Suprapubic skin (tissue), 4 donors: ENCODE measurements at regions not wholly inside any gene's neighbourhood (a gene's known extent, or its start where the extent isn't known, plus 50 kb on each side); places are given as distances from the start of the nearest gene placed in this dataset.

Experiments
- DNase-seq, 2 donors: peaks; one replicate each; pipeline ENCODE4 v3.0.0-alpha.2; 2019; ENCODE audit warnings: low spot score in 2 of 2
- H3K27ac ChIP-seq: fragments of 200-600 bp; sonication (generic); one replicate; pipeline ENCODE4 v1.5.1; 2019
- H3K27me3 ChIP-seq: fragments of 200-600 bp; sonication (generic); one replicate; pipeline ENCODE4 v1.5.1; 2019
- H3K36me3 ChIP-seq: fragments of 200-600 bp; sonication (generic); one replicate; pipeline ENCODE4 v1.5.1; 2019
- H3K4me1 ChIP-seq: fragments of 200-600 bp; sonication (generic); one replicate; pipeline ENCODE4 v1.5.1; 2019
- H3K4me3 ChIP-seq: fragments of 200-600 bp; sonication (generic); one replicate; pipeline ENCODE4 v1.5.1; 2019; ENCODE audit warnings: mild to moderate bottlenecking
- H3K9me3 ChIP-seq: fragments of 200-600 bp; sonication (generic); one replicate; pipeline ENCODE4 v1.5.1; 2019
- CTCF ChIP-seq, 2 donors: fragments of 200-600 bp in 1 of 2; fragments of 450-650 bp in 1 of 2; sonication (generic) in 1 of 2; IDR thresholded peaks; one replicate each; pipeline ENCODE4 v1.5.1; 2016 to 2019; ENCODE audit warnings: antibody characterized with exemption in 2 of 2, mild to moderate bottlenecking in 1 of 2, moderate library complexity in 1 of 2
- EP300 ChIP-seq: sonication (generic); formaldehyde crosslinking; IDR thresholded peaks from one replicate; pipeline ENCODE4 v1.6.1; 2017; ENCODE audit warnings: antibody characterized with exemption
- POLR2A ChIP-seq, 2 donors: fragments of 450-650 bp; IDR thresholded peaks; one replicate each; pipeline ENCODE4 v1.6.1; 2017; ENCODE audit warnings: antibody characterized with exemption in 2 of 2, mild to moderate bottlenecking in 2 of 2, moderate library complexity in 2 of 2
- POLR2AphosphoS5 ChIP-seq, 3 donors: sonication (generic); formaldehyde crosslinking; IDR thresholded peaks; one replicate each; pipeline ENCODE4 v1.6.1; 2017; ENCODE audit warnings: antibody characterized with exemption in 3 of 3
- WGBS: methylation state at CpG from one replicate; pipeline ENCODE4 v1.1.5; 2018; 5-methylcytosine and 5-hydroxymethylcytosine counted together

GRCh38 chr15:88980498-88980897 lies 67.3 kb upstream of the MFGE8 start:
- 85% methylated on average over 4 of the region's 4 CpGs for WGBS
- Histone ChIP-seq H3K27ac (no peak overlapping the region), H3K4me3 (no peak overlapping the region), H3K27me3 (no peaks in the 10 kb centered on the region), H3K36me3 (no peaks in the 10 kb centered on the region), H3K4me1 (peaks cover 8% of the 10 kb centered on the region), H3K9me3 (no peaks in the 10 kb centered on the region)
- no peak for DNase-seq
- TF ChIP-seq CTCF (IDR thresholded peaks at IDR 0.05): no peak
- no peak for TF ChIP-seq POLR2A (IDR thresholded peaks at IDR 0.05)
- TF ChIP-seq EP300: no peak
- TF ChIP-seq POLR2AphosphoS5 (IDR thresholded peaks at IDR 0.05): no peak

GRCh38 chr15:88981244-88982215 lies 68.4 kb upstream of the MFGE8 start:
- Histone ChIP-seq H3K27ac (no peak overlapping the region), H3K27me3 (no peaks in the 10 kb centered on the region), H3K36me3 (no peaks in the 10 kb centered on the region), H3K9me3 (no peaks in the 10 kb centered on the region), H3K4me3 (no peak overlapping the region), H3K4me1 (peaks cover 8% of the 10 kb centered on the region)
- DNase-seq: no peak
- 75% methylated on average over 15 of the region's 15 CpGs for WGBS
- no peak for TF ChIP-seq POLR2AphosphoS5 (IDR thresholded peaks at IDR 0.05)
- TF ChIP-seq POLR2A (IDR thresholded peaks at IDR 0.05): no peak
- TF ChIP-seq EP300: no peak
- TF ChIP-seq CTCF (IDR thresholded peaks at IDR 0.05): no peak

- DNase-seq: peak in 1 of 2 donors; percentile 75
- no peaks in the 10 kb centered on the region for H3K9me3 ChIP-seq
- H3K4me3 ChIP-seq: no peak overlapping the region
- peaks cover 8% of the 10 kb centered on the region for H3K4me1 ChIP-seq
- H3K27ac ChIP-seq: no peak overlapping the region
- no peaks in the 10 kb centered on the region for H3K27me3 ChIP-seq
- 49% methylated on average over 5 of the region's 7 CpGs for WGBS
- TF ChIP-seq CTCF (IDR thresholded peaks at IDR 0.05) (no peak), POLR2A (IDR thresholded peaks at IDR 0.05) (no peak), EP300 (no peak), POLR2AphosphoS5 (IDR thresholded peaks at IDR 0.05) (no peak)
- H3K36me3 ChIP-seq: no peaks in the 10 kb centered on the region
These were observed 69.2 kb upstream of the MFGE8 start for GRCh38 chr15:88982304-88982945.

GRCh38 chr15:88982946-88983342 lies 69.8 kb upstream of the MFGE8 start:
- TF ChIP-seq POLR2A (IDR thresholded peaks at IDR 0.05) (no peak), EP300 (no peak), POLR2AphosphoS5 (IDR thresholded peaks at IDR 0.05) (no peak), CTCF (IDR thresholded peaks at IDR 0.05) (no peak)
- WGBS: 94% methylated on average over 2 of the region's 2 CpGs
- H3K27ac ChIP-seq: no peak overlapping the region
- no peaks in the 10 kb centered on the region for H3K36me3 ChIP-seq
- no peak for DNase-seq
- H3K9me3 ChIP-seq: no peaks in the 10 kb centered on the region
- no peak overlapping the region for H3K4me3 ChIP-seq
- no peaks in the 10 kb centered on the region for H3K27me3 ChIP-seq
- peaks cover 8% of the 10 kb centered on the region for H3K4me1 ChIP-seq

- 96% methylated on average over 9 of the region's 9 CpGs for WGBS
- Histone ChIP-seq H3K27me3 (no peaks in the 10 kb centered on the region), H3K4me3 (no peak overlapping the region), H3K9me3 (no peaks in the 10 kb centered on the region), H3K27ac (no peak overlapping the region), H3K36me3 (no peaks in the 10 kb centered on the region), H3K4me1 (peaks cover 8% of the 10 kb centered on the region)
- no peak for TF ChIP-seq EP300
- no peak for DNase-seq
These were observed 70.8 kb upstream of the MFGE8 start for GRCh38 chr15:88983861-88984429.
